Neuronal stem cell (in vitro differentiated cells): ENCODE measurements at regions not wholly inside any gene's neighbourhood (a gene's known extent, or its start where the extent isn't known, plus 50 kb on each side); places are given as distances from the start of the nearest gene placed in this dataset.

ENCODE experiments used
- DNase-seq: peaks from one replicate; pipeline ENCODE4 v3.0.0-alpha.2; 2013; ENCODE audit warnings: low spot score
- H2AFZ ChIP-seq: one replicate; pipeline ENCODE4 v1.6.1; 2013; ENCODE audit warnings: mild to moderate bottlenecking, low read length, inconsistent platforms
- H2AK5ac ChIP-seq: 2 replicates; pipeline ENCODE4 v1.6.1; 2013; ENCODE audit warnings: low read depth, mild to moderate bottlenecking, inconsistent platforms, low read length, moderate library complexity, mixed read lengths
- H2BK120ac ChIP-seq: 2 replicates; pipeline ENCODE4 v1.6.1; 2013; ENCODE audit warnings: low read depth, mild to moderate bottlenecking, inconsistent platforms, low read length, moderate library complexity, mixed read lengths
- H2BK12ac ChIP-seq: one replicate; pipeline ENCODE4 v1.6.1; 2013; ENCODE audit warnings: low read length, inconsistent platforms
- H2BK15ac ChIP-seq: 2 replicates; pipeline ENCODE4 v1.6.1; 2013; ENCODE audit warnings: mild to moderate bottlenecking, low read length, inconsistent platforms, mixed read lengths
- H2BK5ac ChIP-seq: one replicate; pipeline ENCODE4 v1.6.1; 2013; ENCODE audit warnings: inconsistent platforms, mild to moderate bottlenecking, low read length, moderate library complexity
- H3K14ac ChIP-seq: one replicate; pipeline ENCODE4 v1.6.1; 2013; ENCODE audit warnings: low read length, inconsistent platforms
- H3K18ac ChIP-seq: 2 replicates; pipeline ENCODE4 v1.6.1; 2013; ENCODE audit warnings: low read length, inconsistent platforms
- H3K23ac ChIP-seq: 2 replicates; pipeline ENCODE4 v1.6.1; 2013; ENCODE audit warnings: low read depth, mild to moderate bottlenecking, mixed read lengths, low read length, inconsistent platforms; ENCODE audit not compliant: poor library complexity
- H3K27ac ChIP-seq: replicated peaks from 3 replicates; pipeline ENCODE4 v1.5.1; 2013; ENCODE audit warnings: low read length, inconsistent platforms
- H3K27me3 ChIP-seq, 3 experiments: 2 replicates each; pipeline ENCODE4 v1.6.1; 2013; ENCODE audit warnings: low read length in 3 of 3, mild to moderate bottlenecking in 2 of 3, inconsistent platforms in 1 of 3, low read depth in 1 of 3, mixed read lengths in 1 of 3, moderate library complexity in 1 of 3; ENCODE audit not compliant: control insufficient read depth in 3 of 3, insufficient read depth in 3 of 3
- H3K36me3 ChIP-seq, 2 donors: replicated peaks in 1 of 2; 2 replicates each; pipeline ENCODE4 v1.6.1; 2013; ENCODE audit warnings: low read length in 2 of 2; ENCODE audit not compliant: control insufficient read depth in 2 of 2, insufficient read depth in 2 of 2
- H3K4ac ChIP-seq: 2 replicates; pipeline ENCODE4 v1.6.1; 2013; ENCODE audit warnings: inconsistent platforms, mild to moderate bottlenecking, low read length, moderate library complexity
- H3K4me1 ChIP-seq, 2 donors: 1 replicate in 1 of 2; 2 replicates in 1 of 2; pipeline ENCODE4 v1.6.1; 2013; ENCODE audit warnings: low read length in 2 of 2, low read depth in 1 of 2; ENCODE audit not compliant: control insufficient read depth in 2 of 2, insufficient read depth in 1 of 2
- H3K4me2 ChIP-seq: one replicate; pipeline ENCODE4 v1.6.1; 2013; ENCODE audit warnings: mild to moderate bottlenecking, low read length, inconsistent platforms; ENCODE audit not compliant: insufficient read depth, poor library complexity, severe bottlenecking
- H3K4me3 ChIP-seq, 2 donors: 2 replicates each; pipeline ENCODE4 v1.5.1; 2013; ENCODE audit warnings: low read length in 2 of 2, mild to moderate bottlenecking in 2 of 2, inconsistent platforms in 1 of 2, moderate library complexity in 1 of 2
- H3K79me1 ChIP-seq: one replicate; pipeline ENCODE4 v1.6.1; 2013; ENCODE audit warnings: low read depth, mild to moderate bottlenecking, inconsistent platforms, low read length, moderate library complexity
- H3K9ac ChIP-seq: one replicate; pipeline ENCODE4 v1.6.1; 2013; ENCODE audit warnings: mild to moderate bottlenecking, low read depth, low read length, inconsistent platforms; ENCODE audit not compliant: poor library complexity
- H3K9me3 ChIP-seq, 2 donors: replicated peaks in 1 of 2; 2 replicates each; pipeline versions ENCODE3 to v1.6.1; 2013; ENCODE audit warnings: low read length in 2 of 2, mild to moderate bottlenecking in 2 of 2, inconsistent platforms in 1 of 2, low read depth in 1 of 2, mixed read lengths in 1 of 2, moderate library complexity in 1 of 2; ENCODE audit not compliant: control insufficient read depth in 2 of 2, insufficient read depth in 1 of 2
- H4K8ac ChIP-seq: one replicate; pipeline ENCODE4 v1.6.1; 2013; ENCODE audit warnings: low read depth, mild to moderate bottlenecking, inconsistent platforms, low read length, moderate library complexity
- H4K91ac ChIP-seq: one replicate; pipeline ENCODE4 v1.6.1; 2013; ENCODE audit warnings: low read length, low read depth, mild to moderate bottlenecking, inconsistent platforms; ENCODE audit not compliant: poor library complexity
- WGBS, 2 donors: extraction: QIAGEN DNeasy Blood & Tissue Kit; methylation state at CpG; one replicate each; pipeline ENCODE4 v1.1.7; 2013; ENCODE audit warnings: missing lambda C conversion rate in 2 of 2, mixed read lengths in 1 of 2; ENCODE audit not compliant: insufficient read length in 2 of 2, insufficient replicate concordance in 1 of 2; ENCODE audit errors: extremely low coverage in 2 of 2; 5-methylcytosine and 5-hydroxymethylcytosine counted together

DNA sequence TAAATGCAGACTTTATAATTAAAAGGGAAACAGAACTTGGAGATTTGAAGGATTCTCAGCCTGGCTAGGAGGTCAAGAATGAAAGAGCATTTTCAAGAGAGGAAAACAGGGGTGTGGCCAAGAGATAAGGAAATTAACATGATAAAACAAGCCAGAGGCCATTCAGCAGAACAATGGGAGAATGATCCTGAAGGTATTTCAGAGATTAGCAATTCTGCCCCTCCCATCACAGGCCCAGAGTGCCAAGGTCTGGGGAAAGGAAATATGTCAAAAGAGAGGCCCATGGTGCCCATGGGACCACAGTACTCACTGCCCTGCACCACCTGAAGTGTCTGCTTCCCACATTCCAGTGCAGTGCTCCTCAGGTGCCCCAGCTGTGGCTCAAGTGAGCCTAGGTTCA, 188.5 kb upstream of the STS start:
- Histone ChIP-seq H2BK15ac (no peak overlapping the region), H3K4me3 (no peak overlapping the region), H3K23ac (no peak overlapping the region), H2BK12ac (no peak overlapping the region), H3K14ac (no peak overlapping the region), H2AFZ (no peak overlapping the region), H3K27ac (no peak overlapping the region), H2BK120ac (no peak overlapping the region), H3K4ac (no peak overlapping the region), H3K9ac (no peak overlapping the region), H3K4me2 (no peak overlapping the region), H3K36me3 (no peaks in the 10 kb centered on the region), H2AK5ac (no peak overlapping the region), H3K9me3 (no peaks in the 10 kb centered on the region), H4K91ac (no peak overlapping the region), H3K27me3 (no peaks in the 10 kb centered on the region), H4K8ac (no peak overlapping the region), H3K18ac (no peak overlapping the region), H2BK5ac (no peak overlapping the region), H3K4me1 (no peaks in the 10 kb centered on the region), H3K79me1 (no peaks in the 10 kb centered on the region)
- DNase-seq: no peak

DNA sequence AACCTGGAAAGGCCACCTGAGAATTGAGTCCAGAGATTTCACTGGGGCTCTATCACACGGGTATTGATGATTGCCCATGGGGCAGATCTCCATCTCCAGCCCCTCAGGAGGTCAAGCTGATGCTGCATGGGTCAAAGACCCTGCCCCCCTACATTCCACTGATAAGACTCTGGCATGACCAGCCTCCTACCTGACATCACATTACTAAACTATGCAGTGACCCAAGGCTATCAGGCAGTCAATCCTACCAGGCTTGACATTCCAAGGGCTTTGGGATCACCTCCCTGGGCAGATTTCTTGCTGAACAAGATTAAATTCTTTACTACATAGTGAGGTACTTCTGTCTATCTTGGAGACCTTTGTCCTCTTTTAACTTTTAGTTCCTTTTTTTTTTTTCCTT, 192.7 kb upstream of the STS start:
- no peak overlapping the region for H2BK120ac ChIP-seq
- H3K79me1 ChIP-seq: no peaks in the 10 kb centered on the region
- H3K9me3 ChIP-seq: peaks cover 0 to 3% of the 10 kb centered on the region in 2 donors
- H3K9ac ChIP-seq: no peak overlapping the region
- H2BK12ac ChIP-seq: no peak overlapping the region
- H2AFZ ChIP-seq: no peak overlapping the region
- no peaks in the 10 kb centered on the region for H3K27me3 ChIP-seq
- no peak overlapping the region for H2BK15ac ChIP-seq
- H3K4me2 ChIP-seq: no peak overlapping the region
- H3K18ac ChIP-seq: no peak overlapping the region
- H4K8ac ChIP-seq: no peak overlapping the region
- no peak overlapping the region for H3K14ac ChIP-seq
- no peaks in the 10 kb centered on the region for H3K4me1 ChIP-seq
- no peak overlapping the region for H3K23ac ChIP-seq
- H2AK5ac ChIP-seq: no peak overlapping the region
- no peak for DNase-seq
- H2BK5ac ChIP-seq: no peak overlapping the region
- no peaks in the 10 kb centered on the region for H3K36me3 ChIP-seq
- no CpG with 5 or more reads among the region's 1 CpG for WGBS, 2 donors
- H3K4ac ChIP-seq: no peak overlapping the region
- H3K4me3 ChIP-seq: no peak overlapping the region
- H4K91ac ChIP-seq: no peak overlapping the region
- H3K27ac ChIP-seq: no peak overlapping the region

DNA sequence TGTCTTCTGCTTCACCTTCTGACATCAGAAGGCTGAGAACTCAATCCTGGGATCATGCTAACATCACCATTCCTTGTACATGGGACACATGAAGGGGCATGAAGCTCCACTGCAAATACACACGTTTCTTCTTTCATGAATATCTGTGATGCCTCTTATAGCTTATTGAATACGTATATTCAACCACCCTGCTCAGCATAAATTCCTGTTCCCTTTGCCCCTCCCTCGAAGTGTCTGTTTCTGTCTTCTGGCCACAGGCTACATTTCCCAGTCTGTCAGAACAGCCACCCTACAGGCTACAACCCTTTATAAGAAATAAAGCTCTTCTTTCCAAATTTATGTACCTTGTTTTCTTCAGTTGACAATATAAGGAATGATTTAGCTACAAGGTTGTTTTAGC, 201.3 kb upstream of the STS start:
- Histone ChIP-seq H3K4ac (no peak overlapping the region), H4K91ac (no peak overlapping the region), H2BK15ac (no peak overlapping the region), H3K9me3 (peaks cover 0 to 3% of the 10 kb centered on the region in 2 donors), H2AFZ (no peak overlapping the region), H3K18ac (no peak overlapping the region), H3K4me1 (no peaks in the 10 kb centered on the region), H3K14ac (no peak overlapping the region), H2BK5ac (no peak overlapping the region), H3K9ac (no peak overlapping the region), H3K79me1 (no peaks in the 10 kb centered on the region), H3K27ac (no peak overlapping the region), H3K4me2 (no peak overlapping the region), H2BK120ac (no peak overlapping the region), H3K23ac (no peak overlapping the region), H3K27me3 (no peaks in the 10 kb centered on the region), H2BK12ac (no peak overlapping the region), H3K36me3 (no peaks in the 10 kb centered on the region), H2AK5ac (no peak overlapping the region), H3K4me3 (no peak overlapping the region), H4K8ac (no peak overlapping the region)
- DNase-seq: no peak
- WGBS, 2 donors: no CpG with 5 or more reads among the region's 3 CpGs

DNA sequence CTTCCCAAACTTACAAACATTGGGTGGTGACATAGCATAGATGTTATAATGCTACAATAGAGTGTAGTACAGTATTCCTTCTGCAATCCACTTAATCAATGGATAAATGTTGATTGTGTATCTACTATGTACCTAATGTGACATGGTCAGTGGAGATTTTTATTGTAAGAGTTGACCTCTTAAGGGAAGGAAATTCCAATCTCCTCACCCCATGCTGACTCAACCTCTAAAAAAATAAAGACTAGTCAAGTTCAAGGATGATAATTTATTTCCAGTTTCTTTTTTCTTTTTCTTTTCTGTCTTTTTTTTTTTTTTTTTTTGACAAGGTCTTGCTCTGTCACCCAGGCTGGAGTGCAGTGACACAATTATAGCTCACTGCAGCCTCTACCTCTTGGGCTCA, 206.5 kb upstream of the STS start:
- H2BK12ac ChIP-seq: no peak overlapping the region
- no peak overlapping the region for H2AK5ac ChIP-seq
- no peak overlapping the region for H3K9ac ChIP-seq
- no peak overlapping the region for H3K4me2 ChIP-seq
- no peak overlapping the region for H3K4ac ChIP-seq
- no peak overlapping the region for H2BK120ac ChIP-seq
- no peak overlapping the region for H3K4me3 ChIP-seq
- no peak overlapping the region for H3K27ac ChIP-seq
- no peak for DNase-seq
- H3K23ac ChIP-seq: no peak overlapping the region
- no peaks in the 10 kb centered on the region for H3K27me3 ChIP-seq
- no peaks in the 10 kb centered on the region for H3K79me1 ChIP-seq
- H2AFZ ChIP-seq: no peak overlapping the region
- no peak overlapping the region for H3K14ac ChIP-seq
- no peak overlapping the region for H4K8ac ChIP-seq
- H2BK15ac ChIP-seq: no peak overlapping the region
- no peaks in the 10 kb centered on the region for H3K9me3 ChIP-seq
- no peaks in the 10 kb centered on the region for H3K4me1 ChIP-seq
- no peak overlapping the region for H4K91ac ChIP-seq
- H2BK5ac ChIP-seq: no peak overlapping the region
- no peak overlapping the region for H3K18ac ChIP-seq
- H3K36me3 ChIP-seq: no peaks in the 10 kb centered on the region
